Fibroblast of skin of back (primary cell): ENCODE measurements at regions not wholly inside any gene's neighbourhood (a gene's known extent, or its start where the extent isn't known, plus 50 kb on each side); places are given as distances from the start of the nearest gene placed in this dataset.

Source experiments
- DNase-seq: peaks from one replicate; pipeline ENCODE4 v3.0.0-alpha.2; 2013

DNA sequence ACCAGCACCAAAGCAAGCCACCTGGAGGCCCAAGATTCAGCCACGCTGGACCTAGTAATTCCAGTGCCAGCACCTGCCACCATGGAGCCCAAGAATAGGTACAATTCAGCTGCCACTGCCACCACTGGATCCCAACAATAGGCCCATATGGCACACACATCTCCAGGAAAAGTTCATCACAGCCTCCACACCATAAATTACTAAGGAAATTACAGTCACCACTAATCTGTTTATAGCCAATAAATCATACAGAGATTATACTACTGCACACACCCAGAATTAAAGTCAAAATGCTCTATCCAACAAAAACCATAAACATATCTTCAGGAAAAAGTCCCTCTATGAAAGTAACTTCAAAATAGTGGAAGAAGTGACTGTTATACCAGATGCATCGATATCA, 242.8 kb downstream of the SPATA31D1 start:
- no peak for DNase-seq

DNA sequence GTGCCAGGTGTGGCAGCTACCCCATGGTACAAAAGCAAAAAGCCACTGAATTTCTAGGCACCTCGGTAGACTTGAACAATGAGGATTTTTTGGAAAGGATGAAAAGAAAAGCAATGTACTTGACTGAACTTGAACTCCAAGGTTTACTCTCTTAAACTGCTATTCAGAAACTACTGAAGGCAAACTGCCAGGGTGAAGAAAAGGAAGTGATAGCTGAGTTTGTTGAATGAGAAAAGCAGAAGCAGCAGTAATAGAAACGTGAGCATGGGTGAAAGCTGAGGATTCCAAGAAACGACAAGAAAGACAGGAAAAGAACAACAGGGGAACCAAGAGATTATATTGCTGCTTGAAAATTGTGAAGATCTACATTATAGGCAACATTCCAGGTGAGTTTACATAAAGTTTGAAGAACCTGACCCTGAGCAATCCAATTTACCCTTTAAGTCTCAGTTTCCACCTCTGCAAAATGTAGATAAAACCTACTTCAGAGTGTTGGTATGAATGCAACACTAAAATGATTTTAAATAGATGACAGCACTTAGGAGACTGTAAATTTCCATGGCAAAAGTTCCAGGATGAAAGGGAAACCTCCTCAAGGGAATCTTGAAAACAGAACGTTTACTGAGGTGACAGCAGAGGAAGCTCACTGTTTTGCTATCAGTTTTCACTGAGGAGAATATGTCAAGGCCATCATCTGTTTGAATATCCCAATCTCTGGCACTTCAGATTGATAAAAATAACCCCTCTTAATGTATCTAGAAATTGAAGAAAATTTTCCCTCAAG, 245.8 kb downstream of the SPATA31D1 start:
- DNase-seq: no peak

DNA sequence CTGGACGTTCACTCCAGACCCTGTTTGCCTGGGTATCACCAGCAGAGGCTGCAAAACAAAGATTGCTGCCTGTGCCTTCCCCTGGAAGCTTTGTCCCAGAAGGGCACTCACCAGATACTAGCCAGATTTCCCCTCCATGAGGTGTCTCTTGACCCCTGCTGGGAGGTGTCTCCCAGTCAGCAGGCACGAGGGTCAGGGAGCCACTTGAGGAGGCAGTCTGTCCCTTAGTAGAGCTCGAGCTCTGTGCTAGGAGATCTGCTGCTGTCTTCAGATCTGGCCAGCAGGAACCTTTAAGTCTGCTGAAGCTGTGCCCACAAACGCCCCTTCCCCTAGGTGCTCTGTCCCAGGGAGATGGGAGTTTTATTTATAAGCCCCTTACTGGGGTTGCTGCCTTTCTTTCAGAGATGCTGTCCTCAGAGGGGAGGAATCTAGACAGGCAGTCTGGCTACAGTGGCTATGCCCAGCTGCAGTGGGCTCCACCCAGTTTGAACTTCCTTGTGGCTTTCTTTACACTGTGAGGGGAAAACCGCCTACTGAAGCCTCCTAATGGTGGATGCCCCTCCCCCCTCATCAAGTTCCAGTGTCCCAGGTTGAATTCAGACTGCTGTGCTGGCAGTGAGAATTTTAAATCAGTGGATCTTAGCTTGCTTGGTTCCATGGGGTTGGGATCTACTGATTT, 253.9 kb downstream of the SPATA31D1 start:
- DNase-seq: no peak

DNA sequence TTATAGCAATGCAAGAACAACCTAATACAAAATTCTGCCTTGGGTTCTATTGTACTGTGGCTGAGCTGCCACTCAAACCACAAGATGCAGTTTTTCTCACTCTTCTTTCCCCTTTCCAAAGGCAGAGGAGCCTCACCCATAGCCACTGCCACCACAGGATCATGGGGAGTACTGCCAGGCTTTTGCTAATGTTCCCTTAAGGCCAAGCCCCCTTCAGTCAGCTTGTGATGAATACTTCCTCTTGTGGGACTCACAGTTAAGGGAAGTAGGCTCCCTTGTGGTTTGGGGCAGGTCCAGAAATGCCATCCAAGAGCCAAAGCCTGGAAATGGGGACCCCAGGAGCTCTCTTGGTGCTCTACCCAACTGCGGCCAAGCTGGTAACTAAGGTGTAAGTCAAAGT, 258.7 kb downstream of the SPATA31D1 start:
- peak; percentile 5 for DNase-seq

DNA sequence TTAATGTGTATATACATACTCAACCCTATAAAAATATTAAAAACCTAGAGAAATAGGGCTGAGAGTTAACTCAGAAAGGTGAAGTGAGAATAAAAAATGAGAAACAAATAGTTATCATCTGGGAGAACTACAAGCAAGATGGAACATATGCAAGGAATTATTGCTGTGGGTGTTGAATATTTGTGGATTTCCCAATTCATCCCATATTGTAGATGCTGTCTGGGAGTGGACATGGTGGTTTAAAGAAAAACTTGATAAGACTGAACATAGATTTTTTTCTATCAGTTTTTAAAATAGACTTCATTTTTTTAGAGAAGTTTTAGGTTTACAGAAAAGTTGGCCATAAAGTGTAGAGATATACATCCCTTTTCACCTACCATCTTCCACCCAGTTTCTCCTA, 263.5 kb downstream of the SPATA31D1 start:
- no peak for DNase-seq

DNA sequence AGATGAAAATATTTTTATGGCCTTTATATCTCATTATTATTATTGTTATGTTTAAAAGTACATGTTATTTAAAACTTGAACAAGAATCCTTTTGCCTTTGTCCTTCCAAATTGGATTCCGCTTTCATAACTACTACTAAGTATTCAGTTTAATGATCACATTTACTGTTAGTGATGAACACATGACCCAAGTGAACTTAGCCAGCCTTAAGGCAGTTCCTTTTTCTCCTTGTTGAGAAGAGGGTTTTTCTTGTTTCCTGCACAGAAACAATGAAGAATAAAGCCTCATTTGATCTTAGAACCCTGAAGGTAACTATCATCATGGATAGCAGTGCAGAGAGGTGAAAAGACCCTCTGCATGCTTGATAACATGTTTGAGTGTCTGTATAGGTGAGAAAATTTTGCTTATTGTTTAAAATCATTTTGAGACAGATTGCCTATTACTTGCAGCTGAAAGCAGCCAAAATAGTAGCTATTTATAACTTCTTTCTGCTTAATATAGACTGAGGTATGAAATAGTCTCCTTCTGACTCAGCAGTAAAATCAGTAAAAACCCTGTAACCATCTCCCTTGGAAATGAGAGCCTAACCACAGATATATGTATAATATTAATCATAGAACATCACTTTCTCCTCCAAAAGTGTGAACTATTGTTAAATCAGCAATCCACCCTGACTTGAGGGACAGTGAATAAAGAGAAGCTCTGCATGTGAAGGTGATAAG, 266.2 kb downstream of the SPATA31D1 start:
- peak; percentile 55 for DNase-seq

DNA sequence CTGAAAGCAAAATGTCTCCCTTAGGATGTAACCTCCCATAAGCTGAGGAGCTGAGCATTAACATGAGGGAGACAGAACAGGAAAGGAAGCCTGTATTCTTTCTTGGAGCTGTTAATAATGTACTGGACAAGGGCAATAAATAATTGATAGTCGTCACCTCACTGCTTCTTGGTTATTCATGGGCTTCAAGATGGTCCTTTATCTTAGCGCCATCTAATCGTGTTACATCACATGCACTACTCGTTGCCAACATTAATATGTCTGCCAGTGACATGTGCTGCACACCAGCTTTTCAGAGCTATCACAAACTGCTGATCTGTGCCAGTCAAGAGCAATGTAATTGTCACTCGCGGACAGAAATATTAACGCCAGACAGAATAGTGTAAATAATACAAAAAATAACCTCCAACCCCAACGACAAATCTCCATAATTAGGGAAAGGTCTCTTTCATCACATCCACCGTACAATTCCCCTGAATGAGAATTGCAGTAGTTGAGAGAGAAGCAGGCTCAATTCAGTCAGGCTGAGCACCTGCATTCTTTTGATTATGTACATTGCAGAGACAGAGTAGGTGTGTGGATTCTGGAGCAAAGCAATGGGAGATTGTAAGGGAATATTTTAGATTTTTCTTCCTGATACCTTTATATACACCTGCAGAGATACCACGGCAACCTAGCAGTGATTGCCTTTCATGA, 267.1 kb downstream of the SPATA31D1 start:
- DNase-seq: no peak

DNA sequence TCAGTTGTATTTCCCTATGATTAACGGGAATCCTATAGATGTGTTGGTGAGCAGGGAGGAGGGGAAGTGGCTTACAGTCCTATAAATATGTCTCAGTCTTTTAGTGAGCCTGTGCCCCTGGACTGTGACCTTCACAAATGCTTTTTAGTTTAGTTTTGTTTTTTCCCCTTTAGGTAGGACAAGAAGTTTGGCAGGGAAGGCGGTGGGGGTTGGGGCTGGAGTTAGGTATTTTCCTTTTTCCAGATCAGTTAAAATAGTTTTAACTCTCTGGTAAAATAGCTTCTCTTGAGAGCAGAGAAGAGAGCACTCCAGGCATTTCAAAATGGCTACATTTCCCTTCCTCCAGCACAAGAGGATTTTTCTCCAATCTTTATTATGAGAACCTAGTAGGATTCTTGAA, 272.1 kb downstream of the SPATA31D1 start:
- DNase-seq: no peak

DNA sequence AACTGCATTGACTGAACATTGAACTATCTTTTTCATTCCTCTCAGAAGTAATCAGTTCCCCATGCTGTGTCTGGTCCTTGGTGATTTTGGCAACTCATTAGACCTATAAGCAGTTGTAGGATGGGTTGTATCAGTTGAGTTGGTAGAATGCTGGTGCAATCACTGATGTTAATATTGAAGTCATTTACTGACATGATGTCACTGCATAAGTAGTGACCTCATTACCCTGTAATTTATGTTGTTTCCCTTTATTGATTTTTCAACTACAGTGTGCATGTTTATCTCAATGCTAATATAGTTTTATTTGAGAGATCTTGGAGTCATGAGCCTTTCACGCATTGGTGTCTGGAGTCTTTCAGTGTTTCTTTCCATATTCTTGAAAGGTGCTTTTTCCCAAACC, 275.0 kb downstream of the SPATA31D1 start:
- DNase-seq: no peak

DNA sequence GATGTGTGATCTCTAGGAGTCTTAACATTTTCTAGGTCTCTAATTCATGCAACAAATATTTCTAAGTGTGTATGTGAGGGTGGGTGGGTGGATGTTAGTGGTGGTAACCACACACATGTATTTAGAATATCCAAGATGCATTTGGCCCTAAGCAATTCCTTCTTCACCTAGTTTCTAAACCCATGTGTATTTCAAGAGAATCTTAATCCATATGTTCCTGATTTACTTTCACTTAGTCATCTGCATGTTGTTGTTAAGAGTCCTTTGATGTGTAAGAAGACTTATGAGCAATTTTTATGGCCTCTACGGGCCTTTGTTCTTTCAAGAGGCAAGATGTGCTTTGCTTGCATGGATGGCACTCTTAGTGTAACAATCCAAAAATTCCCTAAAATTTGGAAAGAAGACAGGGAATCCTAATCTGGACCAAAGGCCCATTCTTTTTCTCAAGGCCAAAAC, 282.6 kb downstream of the SPATA31D1 start:
- DNase-seq: peak; percentile 71

DNA sequence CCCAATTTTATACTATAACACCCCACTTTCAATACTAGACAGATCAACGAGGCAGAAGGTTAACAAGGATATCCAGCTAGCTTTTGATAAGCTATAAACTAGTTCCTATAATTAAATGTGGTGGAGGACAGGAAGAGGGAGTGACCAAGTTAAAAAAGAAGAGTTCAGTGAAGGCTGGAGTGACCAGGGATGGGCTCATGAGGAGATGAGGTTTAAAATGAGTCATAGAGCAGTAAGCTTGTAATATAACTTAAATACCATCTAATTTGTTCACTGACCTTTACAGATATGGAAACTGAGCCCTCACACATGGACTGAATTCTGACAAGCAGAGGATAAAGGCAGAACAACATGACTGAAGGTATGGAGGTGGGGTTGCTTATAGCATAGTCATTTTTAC, 284.5 kb downstream of the SPATA31D1 start:
- DNase-seq: peak; percentile 42

DNA sequence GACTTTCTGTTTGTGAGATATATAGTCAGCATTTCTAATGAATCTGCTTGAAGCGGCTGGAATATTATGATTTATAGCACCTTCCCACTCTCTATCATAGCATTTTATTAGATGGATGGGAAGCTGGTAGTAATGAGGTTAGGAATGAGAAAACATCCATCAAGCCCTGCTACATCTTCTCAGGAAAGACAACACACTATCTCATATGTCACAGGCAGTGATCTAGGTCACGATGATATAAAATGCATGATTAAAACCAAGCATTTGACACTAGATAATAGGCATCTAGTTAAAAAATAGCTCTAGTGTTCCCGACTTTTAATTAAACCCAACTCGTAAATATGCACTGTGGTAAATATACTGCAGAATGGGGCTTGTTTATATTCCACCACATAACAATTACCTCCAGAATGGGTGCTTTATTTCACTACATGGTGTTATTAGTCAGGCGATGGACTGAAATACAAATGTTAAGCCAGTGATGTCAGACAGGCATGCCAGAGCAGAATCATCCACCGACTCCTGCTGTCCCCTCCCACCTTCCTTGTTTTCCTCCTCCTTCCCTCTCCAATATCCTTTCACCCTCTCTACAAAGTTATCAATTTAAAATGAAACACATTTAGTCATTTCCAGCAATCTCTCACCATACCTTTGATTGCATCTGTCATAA, 286.8 kb downstream of the SPATA31D1 start:
- DNase-seq: no peak

DNA sequence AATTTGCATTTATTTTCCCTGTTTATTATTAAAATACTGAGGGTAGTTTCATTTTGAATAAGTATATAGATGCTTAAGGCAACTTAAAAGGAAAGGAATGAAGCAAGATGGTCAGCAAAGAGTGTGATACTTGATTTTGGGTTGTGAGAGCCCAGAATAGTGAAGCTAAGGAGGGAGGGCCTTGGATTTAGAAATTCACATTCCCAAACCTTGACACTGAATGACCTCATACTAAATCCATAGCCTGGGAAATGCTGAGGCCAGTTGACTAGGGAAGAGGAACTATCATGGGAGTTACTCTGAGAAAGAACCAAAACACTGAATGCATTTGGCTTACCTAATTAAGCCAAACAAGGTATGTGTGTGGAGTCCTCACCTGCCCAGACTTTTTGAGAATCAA, 292.5 kb downstream of the SPATA31D1 start:
- DNase-seq: no peak

DNA sequence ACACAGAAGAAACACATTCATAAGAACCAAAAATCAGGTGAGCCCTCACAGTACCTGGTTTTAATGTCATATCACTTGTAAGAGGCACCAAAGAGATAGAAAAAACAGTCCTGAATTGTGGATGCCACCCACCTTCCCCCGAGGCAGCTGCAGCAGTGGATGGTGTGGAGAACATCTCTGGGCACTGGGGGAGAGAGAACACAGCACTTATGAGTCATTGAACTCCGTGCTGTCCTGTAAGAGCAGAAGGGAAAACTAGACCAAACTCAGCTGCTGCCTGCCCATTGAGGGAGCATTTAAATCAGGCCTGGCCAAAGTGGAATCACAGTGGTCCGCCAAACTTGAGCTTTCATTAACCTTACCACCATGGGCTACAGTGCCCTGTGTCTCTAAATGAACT, 296.2 kb downstream of the SPATA31D1 start:
- no peak for DNase-seq

DNA sequence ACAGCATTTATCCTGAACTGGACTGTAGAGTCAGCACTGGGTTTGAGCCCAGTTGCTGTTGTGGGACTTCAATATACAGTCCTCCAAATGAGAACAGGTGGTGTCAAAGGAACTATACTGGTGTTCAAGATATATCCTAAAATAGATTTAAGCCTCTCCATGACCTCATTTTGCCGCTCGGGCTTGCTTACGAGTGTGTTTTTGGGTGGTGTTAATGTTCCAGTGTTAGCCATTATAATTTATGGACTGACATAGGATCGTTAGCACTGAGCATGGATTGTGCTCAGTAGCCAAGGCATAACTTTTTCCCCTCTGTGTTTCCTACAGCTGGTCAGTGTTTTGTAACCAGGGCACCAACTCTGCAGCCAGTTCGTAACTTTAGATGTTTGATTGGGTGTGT, 306.6 kb downstream of the SPATA31D1 start:
- DNase-seq: no peak

DNA sequence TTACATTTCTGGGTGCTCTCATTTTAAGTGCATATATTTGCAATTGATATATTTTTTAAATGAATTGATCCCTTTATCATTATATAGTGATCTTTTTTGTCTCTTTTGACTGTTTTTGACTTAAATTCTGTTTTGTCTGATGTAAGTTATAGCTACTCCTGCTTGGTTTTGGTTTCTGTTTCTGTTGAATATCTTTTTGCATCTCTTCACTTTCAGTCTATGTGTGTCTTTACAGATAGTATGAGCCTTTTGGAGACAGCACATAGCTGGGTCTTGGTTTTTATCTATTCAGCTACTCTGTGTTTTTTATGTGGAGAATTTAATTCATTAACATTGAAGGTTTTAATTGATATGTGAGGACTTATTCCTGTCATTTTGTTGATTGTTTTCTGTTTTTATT, 311.3 kb downstream of the SPATA31D1 start:
- no peak for DNase-seq

DNA sequence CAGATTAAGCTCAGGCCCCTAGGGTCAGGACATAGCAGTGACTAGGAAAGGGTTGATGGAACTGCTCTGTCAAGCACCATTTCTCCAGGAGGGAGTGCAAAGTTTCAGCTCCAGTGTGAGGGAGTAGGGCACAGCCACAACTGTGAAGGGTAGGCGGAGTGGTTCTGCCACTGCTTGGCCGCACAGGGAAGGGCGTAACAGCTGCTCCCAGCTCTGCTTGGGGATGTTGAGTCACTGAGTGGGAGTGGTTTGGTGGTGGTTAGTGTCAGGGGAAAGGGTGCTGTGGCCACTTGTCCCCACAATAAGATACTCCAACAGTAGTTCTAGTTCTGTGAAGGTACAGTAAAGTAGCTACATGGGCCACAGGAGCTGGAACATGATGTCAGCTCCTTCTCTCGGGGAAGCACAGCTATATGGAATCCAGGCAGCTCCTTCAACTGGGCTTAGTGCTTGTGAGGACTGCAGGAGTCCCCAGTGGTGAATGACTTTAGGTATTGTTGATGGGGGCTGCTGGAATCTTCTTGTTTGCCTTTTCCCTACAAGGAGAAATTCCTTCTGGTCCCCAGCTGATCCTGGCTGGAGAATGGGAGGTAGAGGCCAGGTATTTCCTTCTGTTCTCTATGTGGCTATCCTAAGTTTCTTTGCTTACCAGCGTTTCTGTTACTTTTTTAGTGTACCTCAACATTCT, 314.5 kb downstream of the SPATA31D1 start:
- DNase-seq: no peak

DNA sequence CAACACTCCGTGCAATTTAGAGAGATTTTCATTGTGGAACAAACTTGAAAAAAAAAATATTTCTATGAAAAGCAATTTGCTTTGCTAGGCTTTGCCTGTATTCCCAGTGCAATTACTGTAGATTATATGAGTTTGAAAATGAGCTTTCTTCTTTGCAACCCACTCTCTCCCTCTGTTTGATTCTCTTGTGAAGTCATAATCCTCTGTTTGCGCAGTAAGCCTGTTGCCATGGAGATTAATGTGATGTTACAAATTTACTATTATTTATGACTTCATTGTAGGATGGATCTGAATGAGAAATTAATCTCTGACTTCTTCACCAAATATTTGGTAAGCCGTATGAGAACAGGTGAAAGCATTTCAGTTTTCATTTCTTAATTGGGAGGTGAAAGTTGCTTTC, 320.3 kb downstream of the SPATA31D1 start:
- DNase-seq: no peak

DNA sequence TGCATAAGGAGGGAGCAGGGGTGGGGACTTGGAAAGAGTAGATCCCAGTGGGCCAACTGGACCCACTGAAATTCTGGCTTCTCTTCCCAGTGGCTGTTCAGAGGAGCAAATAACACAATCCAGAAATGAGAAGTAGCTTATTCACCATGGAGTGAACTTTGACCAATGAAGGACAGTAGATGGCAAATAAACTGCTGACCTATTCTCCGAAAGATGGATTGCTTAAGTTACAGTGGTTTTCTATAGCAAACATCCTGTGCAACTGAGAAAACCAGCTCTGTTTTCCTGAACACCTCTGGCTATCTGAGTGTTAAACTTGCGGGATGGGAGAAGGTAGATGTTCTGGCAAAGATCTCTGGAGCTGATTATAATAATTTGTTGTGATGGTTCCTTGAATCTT, 325.1 kb downstream of the SPATA31D1 start:
- DNase-seq: no peak

DNA sequence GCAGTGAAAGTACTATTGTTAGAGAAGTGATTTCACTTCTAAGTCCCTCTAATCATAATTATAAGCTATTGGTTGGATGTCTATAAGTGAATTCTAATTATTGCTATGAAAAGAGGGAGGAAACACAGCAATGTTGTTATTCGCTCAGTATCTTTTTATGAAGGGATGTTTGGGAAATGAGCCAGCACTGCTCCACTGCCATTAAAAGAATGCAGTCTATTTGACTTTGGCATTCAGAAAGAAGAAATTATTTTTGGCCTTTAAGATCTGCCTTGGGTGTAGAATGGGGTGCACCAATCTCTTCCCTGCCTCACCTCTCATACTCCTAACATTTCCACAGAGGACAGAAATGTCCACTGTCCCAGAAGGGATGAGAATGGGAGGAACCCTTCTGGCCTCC, 332.0 kb downstream of the SPATA31D1 start:
- DNase-seq: peak; percentile 35

DNA sequence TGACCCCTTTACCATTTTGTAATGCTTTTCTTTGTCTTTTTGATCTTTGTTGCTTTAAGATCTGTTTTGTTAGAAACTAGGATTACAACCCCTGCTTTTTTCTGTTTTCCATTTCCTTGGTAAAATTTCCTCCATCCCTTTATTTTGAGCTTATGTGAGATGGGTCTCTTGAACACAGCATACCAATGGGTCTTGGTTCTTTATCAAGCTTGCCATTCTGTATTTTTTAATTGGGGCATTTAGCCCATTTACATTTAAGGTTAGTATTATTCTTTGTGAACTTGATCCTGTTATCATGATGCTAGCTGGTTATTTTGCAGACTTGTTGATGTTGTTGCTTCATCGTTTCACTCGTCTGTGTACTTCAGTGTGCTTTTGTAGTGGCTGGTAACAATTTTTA, 337.3 kb downstream of the SPATA31D1 start:
- no peak for DNase-seq

DNA sequence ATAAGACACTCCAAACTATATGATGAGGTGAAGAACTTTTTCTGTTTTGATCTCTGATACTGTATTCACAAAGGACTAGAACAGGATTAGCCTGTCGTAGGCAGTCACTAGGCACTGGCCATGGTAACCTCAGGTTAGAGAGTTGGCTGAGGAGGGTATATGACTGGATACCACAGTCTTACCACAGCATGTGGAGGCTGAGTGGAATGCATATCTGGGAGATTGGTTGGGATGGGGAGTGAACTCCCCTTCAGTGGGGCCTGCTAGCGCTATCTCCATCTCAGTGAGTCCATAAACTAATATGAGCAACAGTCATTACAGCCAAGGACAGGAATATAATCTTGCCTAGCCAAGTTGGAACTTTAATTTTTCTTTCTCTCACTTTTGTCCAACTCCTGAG, 339.1 kb downstream of the SPATA31D1 start:
- no peak for DNase-seq
